Liver (tissue), 3 donors: ENCODE measurements at regions not wholly inside any gene's neighbourhood (a gene's known extent, or its start where the extent isn't known, plus 50 kb on each side); places are given as distances from the start of the nearest gene placed in this dataset.

Source experiments
- CTCF ChIP-seq: fragments of 150-350 bp; IDR thresholded peaks from 2 replicates; pipeline ENCODE4 v1.5.1; 2017; ENCODE audit warnings: improper control_type of control experiment, low read depth, low read length; ENCODE audit not compliant: missing input control
- MAX ChIP-seq: IDR thresholded peaks from 2 replicates; pipeline ENCODE4 v1.6.1; 2016; ENCODE audit warnings: antibody characterized with exemption
- RAD21 ChIP-seq, 2 donors: IDR thresholded peaks; 2 replicates each; pipeline ENCODE4 v1.6.1; 2016; ENCODE audit warnings: antibody characterized with exemption in 2 of 2, mild to moderate bottlenecking in 2 of 2
- REST ChIP-seq: IDR thresholded peaks from 2 replicates; pipeline ENCODE4 v1.6.1; 2016; ENCODE audit warnings: antibody characterized with exemption, mild to moderate bottlenecking
- YY1 ChIP-seq: IDR thresholded peaks from 2 replicates; pipeline ENCODE4 v1.6.1; 2016; ENCODE audit warnings: antibody characterized with exemption, mild to moderate bottlenecking
- donor health status: healthy.
- donor health status: healthy.

- TF ChIP-seq CTCF (no peak), RAD21 (IDR thresholded peaks at IDR 0.05) (no peak), MAX (no peak), YY1 (no peak), REST (no peak)
Measured at GRCh38 chr10:114751856-114752255, 69.7 kb upstream of the FHIP2A start.
